Neuronal stem cell (in vitro differentiated cells): ENCODE measurements at regions not wholly inside any gene's neighbourhood (a gene's known extent, or its start where the extent isn't known, plus 50 kb on each side); places are given as distances from the start of the nearest gene placed in this dataset.

Experiments
- DNase-seq: peaks from one replicate; pipeline ENCODE4 v3.0.0-alpha.2; 2013; ENCODE audit warnings: low spot score
- H2AFZ ChIP-seq: one replicate; pipeline ENCODE4 v1.6.1; 2013; ENCODE audit warnings: mild to moderate bottlenecking, low read length, inconsistent platforms
- H2AK5ac ChIP-seq: 2 replicates; pipeline ENCODE4 v1.6.1; 2013; ENCODE audit warnings: low read depth, mild to moderate bottlenecking, inconsistent platforms, low read length, moderate library complexity, mixed read lengths
- H2BK120ac ChIP-seq: 2 replicates; pipeline ENCODE4 v1.6.1; 2013; ENCODE audit warnings: low read depth, mild to moderate bottlenecking, inconsistent platforms, low read length, moderate library complexity, mixed read lengths
- H2BK12ac ChIP-seq: one replicate; pipeline ENCODE4 v1.6.1; 2013; ENCODE audit warnings: low read length, inconsistent platforms
- H2BK15ac ChIP-seq: 2 replicates; pipeline ENCODE4 v1.6.1; 2013; ENCODE audit warnings: mild to moderate bottlenecking, low read length, inconsistent platforms, mixed read lengths
- H2BK5ac ChIP-seq: one replicate; pipeline ENCODE4 v1.6.1; 2013; ENCODE audit warnings: inconsistent platforms, mild to moderate bottlenecking, low read length, moderate library complexity
- H3K14ac ChIP-seq: one replicate; pipeline ENCODE4 v1.6.1; 2013; ENCODE audit warnings: low read length, inconsistent platforms
- H3K18ac ChIP-seq: 2 replicates; pipeline ENCODE4 v1.6.1; 2013; ENCODE audit warnings: low read length, inconsistent platforms
- H3K23ac ChIP-seq: 2 replicates; pipeline ENCODE4 v1.6.1; 2013; ENCODE audit warnings: low read depth, mild to moderate bottlenecking, mixed read lengths, low read length, inconsistent platforms; ENCODE audit not compliant: poor library complexity
- H3K27ac ChIP-seq: replicated peaks from 3 replicates; pipeline ENCODE4 v1.5.1; 2013; ENCODE audit warnings: low read length, inconsistent platforms
- H3K27me3 ChIP-seq, 3 experiments: 2 replicates each; pipeline ENCODE4 v1.6.1; 2013; ENCODE audit warnings: low read length in 3 of 3, mild to moderate bottlenecking in 2 of 3, inconsistent platforms in 1 of 3, low read depth in 1 of 3, mixed read lengths in 1 of 3, moderate library complexity in 1 of 3; ENCODE audit not compliant: control insufficient read depth in 3 of 3, insufficient read depth in 3 of 3
- H3K36me3 ChIP-seq, 2 donors: replicated peaks in 1 of 2; 2 replicates each; pipeline ENCODE4 v1.6.1; 2013; ENCODE audit warnings: low read length in 2 of 2; ENCODE audit not compliant: control insufficient read depth in 2 of 2, insufficient read depth in 2 of 2
- H3K4ac ChIP-seq: 2 replicates; pipeline ENCODE4 v1.6.1; 2013; ENCODE audit warnings: inconsistent platforms, mild to moderate bottlenecking, low read length, moderate library complexity
- H3K4me1 ChIP-seq, 2 donors: 1 replicate in 1 of 2; 2 replicates in 1 of 2; pipeline ENCODE4 v1.6.1; 2013; ENCODE audit warnings: low read length in 2 of 2, low read depth in 1 of 2; ENCODE audit not compliant: control insufficient read depth in 2 of 2, insufficient read depth in 1 of 2
- H3K4me2 ChIP-seq: one replicate; pipeline ENCODE4 v1.6.1; 2013; ENCODE audit warnings: mild to moderate bottlenecking, low read length, inconsistent platforms; ENCODE audit not compliant: insufficient read depth, poor library complexity, severe bottlenecking
- H3K4me3 ChIP-seq, 2 donors: 2 replicates each; pipeline ENCODE4 v1.5.1; 2013; ENCODE audit warnings: low read length in 2 of 2, mild to moderate bottlenecking in 2 of 2, inconsistent platforms in 1 of 2, moderate library complexity in 1 of 2
- H3K79me1 ChIP-seq: one replicate; pipeline ENCODE4 v1.6.1; 2013; ENCODE audit warnings: low read depth, mild to moderate bottlenecking, inconsistent platforms, low read length, moderate library complexity
- H3K9ac ChIP-seq: one replicate; pipeline ENCODE4 v1.6.1; 2013; ENCODE audit warnings: mild to moderate bottlenecking, low read depth, low read length, inconsistent platforms; ENCODE audit not compliant: poor library complexity
- H3K9me3 ChIP-seq, 2 donors: replicated peaks in 1 of 2; 2 replicates each; pipeline versions ENCODE3 to v1.6.1; 2013; ENCODE audit warnings: low read length in 2 of 2, mild to moderate bottlenecking in 2 of 2, inconsistent platforms in 1 of 2, low read depth in 1 of 2, mixed read lengths in 1 of 2, moderate library complexity in 1 of 2; ENCODE audit not compliant: control insufficient read depth in 2 of 2, insufficient read depth in 1 of 2
- H4K8ac ChIP-seq: one replicate; pipeline ENCODE4 v1.6.1; 2013; ENCODE audit warnings: low read depth, mild to moderate bottlenecking, inconsistent platforms, low read length, moderate library complexity
- H4K91ac ChIP-seq: one replicate; pipeline ENCODE4 v1.6.1; 2013; ENCODE audit warnings: low read length, low read depth, mild to moderate bottlenecking, inconsistent platforms; ENCODE audit not compliant: poor library complexity
- WGBS, 2 donors: extraction: QIAGEN DNeasy Blood & Tissue Kit; methylation state at CpG; one replicate each; pipeline ENCODE4 v1.1.7; 2013; ENCODE audit warnings: missing lambda C conversion rate in 2 of 2, mixed read lengths in 1 of 2; ENCODE audit not compliant: insufficient read length in 2 of 2, insufficient replicate concordance in 1 of 2; ENCODE audit errors: extremely low coverage in 2 of 2; 5-methylcytosine and 5-hydroxymethylcytosine counted together

DNA sequence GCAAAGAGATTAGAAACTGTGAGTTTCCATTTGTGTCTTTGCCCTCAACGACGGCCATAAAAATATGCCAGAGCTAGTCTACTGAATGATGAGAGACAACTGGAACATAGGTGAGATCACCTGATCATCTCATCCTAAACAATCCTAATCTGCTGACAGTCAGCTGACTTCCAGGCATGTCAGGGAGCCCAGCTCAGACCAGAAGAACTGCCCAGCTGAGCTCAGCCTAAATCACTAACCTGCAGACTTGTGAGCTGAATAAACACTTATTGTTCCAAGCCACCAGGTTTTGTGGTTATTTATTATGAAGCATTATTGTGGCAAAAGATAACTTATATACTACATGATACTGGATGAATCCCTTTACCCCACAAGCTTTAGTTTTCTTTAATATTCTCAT, 118.9 kb upstream of the PLEKHG7 start:
- H3K4me3 ChIP-seq: no peak overlapping the region
- no peak for DNase-seq
- H2BK15ac ChIP-seq: no peak overlapping the region
- H3K14ac ChIP-seq: no peak overlapping the region
- H3K9ac ChIP-seq: no peak overlapping the region
- no peak overlapping the region for H2BK12ac ChIP-seq
- no peaks in the 10 kb centered on the region for H3K27me3 ChIP-seq
- H3K36me3 ChIP-seq: no peaks in the 10 kb centered on the region
- H2AK5ac ChIP-seq: no peak overlapping the region
- H3K4me1 ChIP-seq: peaks cover 0 to 19% of the 10 kb centered on the region in 2 donors
- no peak overlapping the region for H3K23ac ChIP-seq
- H3K9me3 ChIP-seq: peaks cover 5 to 15% of the 10 kb centered on the region in 2 donors
- WGBS, 2 donors: no CpG with 5 or more reads among the region's 2 CpGs
- no peak overlapping the region for H2BK5ac ChIP-seq
- no peak overlapping the region for H2BK120ac ChIP-seq
- no peak overlapping the region for H3K4me2 ChIP-seq
- no peak overlapping the region for H2AFZ ChIP-seq
- H3K4ac ChIP-seq: no peak overlapping the region
- H3K27ac ChIP-seq: no peak overlapping the region
- H4K8ac ChIP-seq: no peak overlapping the region
- H3K79me1 ChIP-seq: no peaks in the 10 kb centered on the region
- H3K18ac ChIP-seq: no peak overlapping the region
- no peak overlapping the region for H4K91ac ChIP-seq

DNA sequence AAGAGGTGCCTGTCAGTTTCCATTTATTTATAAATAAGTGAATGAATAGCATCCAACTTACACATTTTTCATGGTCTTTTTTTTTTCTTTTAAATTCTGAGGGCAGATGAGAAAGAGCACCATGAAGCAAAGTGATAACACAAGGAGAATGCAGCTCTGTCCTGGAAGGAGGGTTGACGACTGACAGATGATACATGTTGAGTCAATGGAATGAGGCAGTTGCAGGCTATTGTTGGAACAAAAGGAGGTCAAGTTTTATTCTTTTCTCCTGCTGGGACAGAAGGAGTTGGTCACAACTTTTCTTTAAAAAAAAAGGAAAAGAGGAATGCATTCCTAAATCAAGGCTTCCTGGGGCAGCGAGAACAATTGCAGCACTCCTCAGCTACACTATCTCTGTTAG, 119.9 kb upstream of the PLEKHG7 start:
- Histone ChIP-seq H2BK15ac (no peak overlapping the region), H3K9me3 (peaks cover 5 to 15% of the 10 kb centered on the region in 2 donors), H3K36me3 (no peaks in the 10 kb centered on the region), H3K23ac (no peak overlapping the region), H3K4me1 (peaks cover 0 to 19% of the 10 kb centered on the region in 2 donors), H3K18ac (no peak overlapping the region), H3K4ac (no peak overlapping the region), H2BK120ac (no peak overlapping the region), H2BK5ac (no peak overlapping the region), H3K27me3 (no peaks in the 10 kb centered on the region), H3K4me3 (no peak overlapping the region), H3K79me1 (no peaks in the 10 kb centered on the region), H3K9ac (no peak overlapping the region), H2AFZ (no peak overlapping the region), H4K91ac (no peak overlapping the region), H4K8ac (no peak overlapping the region), H3K14ac (no peak overlapping the region), H3K27ac (no peak overlapping the region), H3K4me2 (no peak overlapping the region), H2BK12ac (no peak overlapping the region), H2AK5ac (no peak overlapping the region)
- DNase-seq: no peak
- WGBS, 2 donors: no CpG with 5 or more reads among the region's 2 CpGs

DNA sequence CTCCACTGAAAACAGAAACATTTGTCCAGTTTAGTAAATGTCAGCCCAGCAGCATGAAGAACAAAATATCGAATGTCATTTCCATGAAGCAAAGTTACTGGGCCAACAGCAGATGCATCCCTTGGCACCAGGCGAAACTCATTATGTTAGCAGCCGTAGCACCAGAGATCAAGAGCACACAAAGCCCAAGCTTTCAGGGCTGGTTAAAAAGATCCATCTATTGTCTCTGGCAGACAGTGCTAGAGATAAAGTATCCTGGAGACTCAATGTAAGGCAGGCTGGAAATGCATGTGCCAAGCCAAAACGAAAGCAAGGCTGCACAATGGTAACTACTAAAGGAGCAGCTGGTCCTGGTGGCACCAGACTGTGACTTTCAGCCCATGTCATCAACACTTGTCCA, 120.3 kb upstream of the PLEKHG7 start:
- no peak for DNase-seq
- Histone ChIP-seq H2BK15ac (no peak overlapping the region), H3K4me2 (no peak overlapping the region), H3K4ac (no peak overlapping the region), H3K4me1 (peaks cover 0 to 19% of the 10 kb centered on the region in 2 donors), H3K18ac (no peak overlapping the region), H3K9me3 (peaks cover 5 to 15% of the 10 kb centered on the region in 2 donors), H3K27ac (no peak overlapping the region), H3K14ac (no peak overlapping the region), H4K91ac (no peak overlapping the region), H3K36me3 (no peaks in the 10 kb centered on the region), H3K9ac (no peak overlapping the region), H3K23ac (no peak overlapping the region), H2BK5ac (no peak overlapping the region), H3K27me3 (no peaks in the 10 kb centered on the region), H2BK120ac (no peak overlapping the region), H3K79me1 (no peaks in the 10 kb centered on the region), H2AFZ (peak overlapping the region; percentile 37), H3K4me3 (no peak overlapping the region), H4K8ac (no peak overlapping the region), H2AK5ac (no peak overlapping the region), H2BK12ac (no peak overlapping the region)
- no CpG with 5 or more reads among the region's 4 CpGs for WGBS, 2 donors

DNA sequence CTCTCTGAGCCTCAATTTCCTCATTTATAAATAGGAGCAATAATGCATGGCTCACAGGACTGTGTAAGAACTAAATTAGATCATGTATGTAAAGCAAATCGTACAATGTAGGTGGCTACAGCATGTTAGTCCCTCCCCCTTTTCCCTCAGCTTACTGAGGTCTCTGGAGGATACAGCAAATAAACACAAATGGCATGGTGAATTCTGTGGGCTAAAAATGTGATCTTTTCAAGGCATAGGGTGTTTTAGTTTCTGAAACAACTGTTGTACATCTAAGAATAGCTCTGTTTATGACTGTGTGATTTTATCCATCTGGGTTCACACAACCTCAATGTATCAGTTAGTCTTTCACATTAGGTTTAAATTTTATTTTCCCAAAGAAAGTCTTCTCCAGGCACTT, 121.2 kb upstream of the PLEKHG7 start:
- WGBS, 2 donors: no CpG with 5 or more reads among the region's 1 CpG
- Histone ChIP-seq H3K4ac (no peak overlapping the region), H2AK5ac (no peak overlapping the region), H3K14ac (no peak overlapping the region), H4K91ac (no peak overlapping the region), H3K23ac (no peak overlapping the region), H4K8ac (no peak overlapping the region), H3K9ac (no peak overlapping the region), H2BK5ac (no peak overlapping the region), H3K18ac (no peak overlapping the region), H2BK120ac (no peak overlapping the region), H3K9me3 (peaks cover 5 to 15% of the 10 kb centered on the region in 2 donors), H3K27ac (no peak overlapping the region), H3K36me3 (no peaks in the 10 kb centered on the region), H3K4me1 (peaks cover 0 to 19% of the 10 kb centered on the region in 2 donors), H2AFZ (peak overlapping the region; percentile 37), H3K27me3 (no peaks in the 10 kb centered on the region), H2BK12ac (no peak overlapping the region), H2BK15ac (no peak overlapping the region), H3K4me3 (no peak overlapping the region), H3K79me1 (no peaks in the 10 kb centered on the region), H3K4me2 (no peak overlapping the region)
- no peak for DNase-seq
